ENCODE measurements at regions not wholly inside any gene's neighbourhood (a gene's known extent, or its start where the extent isn't known, plus 50 kb on each side); places are given as distances from the start of the nearest gene placed in this dataset.

DNA sequence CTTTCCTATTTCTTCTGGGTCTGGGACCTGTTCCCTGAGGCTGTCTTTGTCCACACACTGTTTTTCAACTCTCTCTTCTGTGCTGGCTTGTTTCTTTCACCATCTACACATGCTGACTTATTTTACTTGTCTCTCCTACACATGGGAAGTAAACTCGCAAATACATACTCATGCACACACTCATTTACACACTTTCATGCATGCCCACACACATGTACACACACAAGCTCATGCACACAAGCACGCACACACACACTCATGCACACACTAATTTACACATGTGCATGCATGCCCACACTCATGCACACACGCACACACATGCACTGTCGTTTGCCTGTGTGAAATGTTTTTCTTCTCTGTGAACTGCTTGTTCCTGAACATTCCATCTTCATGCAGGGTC lies 169.0 kb downstream of the IRX2 start:
- Histone ChIP-seq H3K18ac (ENCODE audit: extremely low read depth, low read length) (no peak overlapping the region), H3K4me2 (ENCODE audit: insufficient read depth in 1 of 2, low read depth in 2 of 2, low read length in 2 of 2) (no peak overlapping the region), H3K79me1 (ENCODE audit: low read depth, low read length) (no peaks in the 10 kb centered on the region), H2AFZ (ENCODE audit: low read length) (no peak overlapping the region), H3K14ac (ENCODE audit: insufficient read length) (no peak overlapping the region), H3K23me2 (ENCODE audit: low read depth, low read length) (peaks cover 17% of the 10 kb centered on the region; the same call in 1 of the 2 replicates), H2BK20ac (ENCODE audit: low read length) (no peak overlapping the region), H2BK12ac (ENCODE audit: low read depth, low read length) (no peak overlapping the region; the same call in 1 of the 2 replicates), H2BK15ac (ENCODE audit: low read length) (no peak overlapping the region), H3K27me3 (replicated peaks in 1 of 4; ENCODE audit: control insufficient read depth in 3 of 4, extremely low read depth in 1 of 4, insufficient read depth in 3 of 4, low read length in 3 of 4) (no peaks in the 10 kb centered on the region), H3K23ac (ENCODE audit: insufficient read length) (no peak overlapping the region), H4K20me1 (replicated peaks in 1 of 2; ENCODE audit: control insufficient read depth in 1 of 2, insufficient read depth in 2 of 2, low read length in 2 of 2) (peaks cover 0 to 2% of the 10 kb centered on the region in 2 experiments), H2BK5ac (ENCODE audit: low read depth, low read length) (no peak overlapping the region), H3K79me2 (ENCODE audit: control insufficient read depth in 1 of 2, insufficient read depth in 2 of 2, low read length in 2 of 2) (no peaks in the 10 kb centered on the region), H2BK120ac (replicated peaks; ENCODE audit: low read depth, low read length) (no peak overlapping the region), H4K91ac (replicated peaks; ENCODE audit: insufficient read length, low read length) (no peak overlapping the region), H3K27ac (ENCODE audit: low read depth, low read length) (no peak overlapping the region), H3K4ac (replicated peaks; ENCODE audit: insufficient read length, low read depth, low read length) (no peak overlapping the region), H3K9ac (replicated peaks in 1 of 4; ENCODE audit: extremely low read depth in 1 of 4, low read depth in 3 of 4, low read length in 3 of 4) (no peak overlapping the region), H2AK5ac (ENCODE audit: low read depth, low read length) (no peak overlapping the region), H3K36me3 (ENCODE audit: control insufficient read depth in 2 of 4, insufficient read depth in 4 of 4, low read length in 3 of 4) (no peaks in the 10 kb centered on the region), H4K8ac (ENCODE audit: extremely low read depth, insufficient read depth, low read length) (no peak overlapping the region), H3K9me3 (ENCODE audit: insufficient read depth in 2 of 2, low read depth in 1 of 2, low read length in 1 of 2) (no peaks in the 10 kb centered on the region), H3K56ac (replicated peaks; ENCODE audit: insufficient read length, low read depth, low read length) (no peak overlapping the region), H3K4me3 (ENCODE audit: extremely low read depth in 1 of 4, insufficient read depth in 2 of 4, low read depth in 3 of 4, low read length in 4 of 4) (no peak overlapping the region), H3K4me1 (replicated peaks in 1 of 4; ENCODE audit: control insufficient read depth in 3 of 4, insufficient read depth in 4 of 4, low read length in 3 of 4) (no peaks in the 10 kb centered on the region), H4K5ac (ENCODE audit: insufficient read length, low read depth, low read length) (no peak overlapping the region)
- no peak for DNase-seq (ENCODE audit: low read depth in 1 of 2, low spot score in 2 of 2)
- WGBS, 2 experiments (ENCODE audit: extremely low coverage in 1 of 2, insufficient coverage in 1 of 2, insufficient read length in 1 of 2, insufficient replicate concordance in 2 of 2, low coverage in 1 of 2, low lambda C conversion rate in 2 of 2, missing lambda C conversion rate in 1 of 2), result 83% methylated on average over 4 of the region's 4 CpGs; no CpG with 5 or more reads in 1 of the 2 experiments
- ChIA-PET CTCF (ENCODE audit: partially characterized antibody) (interaction anchor here (1.0 kb wide), 1 partner anchor 11 kb away, joined by 3 read pairs; no protein-coding TSS in a partner anchor), POLR2A (ENCODE audit: partially characterized antibody) (no interaction called here)
- FAIRE-seq, result no peak
- TF ChIP-seq, protein P1, sequence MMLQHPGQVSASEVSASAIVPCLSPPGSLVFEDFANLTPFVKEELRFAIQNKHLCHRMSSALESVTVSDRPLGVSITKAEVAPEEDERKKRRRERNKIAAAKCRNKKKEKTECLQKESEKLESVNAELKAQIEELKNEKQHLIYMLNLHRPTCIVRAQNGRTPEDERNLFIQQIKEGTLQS (IDR thresholded peaks at IDR 0.05; ENCODE audit: insufficient read depth, low read depth, low read length), result no peak
- TF ChIP-seq SIN3A (conservative IDR thresholded peaks at IDR 0.05 in 1 of 2, IDR thresholded peaks at IDR 0.05 in 1 of 2; ENCODE audit: low read depth in 1 of 2, low read length in 2 of 2), result no peak
- TF ChIP-seq, protein P2, sequence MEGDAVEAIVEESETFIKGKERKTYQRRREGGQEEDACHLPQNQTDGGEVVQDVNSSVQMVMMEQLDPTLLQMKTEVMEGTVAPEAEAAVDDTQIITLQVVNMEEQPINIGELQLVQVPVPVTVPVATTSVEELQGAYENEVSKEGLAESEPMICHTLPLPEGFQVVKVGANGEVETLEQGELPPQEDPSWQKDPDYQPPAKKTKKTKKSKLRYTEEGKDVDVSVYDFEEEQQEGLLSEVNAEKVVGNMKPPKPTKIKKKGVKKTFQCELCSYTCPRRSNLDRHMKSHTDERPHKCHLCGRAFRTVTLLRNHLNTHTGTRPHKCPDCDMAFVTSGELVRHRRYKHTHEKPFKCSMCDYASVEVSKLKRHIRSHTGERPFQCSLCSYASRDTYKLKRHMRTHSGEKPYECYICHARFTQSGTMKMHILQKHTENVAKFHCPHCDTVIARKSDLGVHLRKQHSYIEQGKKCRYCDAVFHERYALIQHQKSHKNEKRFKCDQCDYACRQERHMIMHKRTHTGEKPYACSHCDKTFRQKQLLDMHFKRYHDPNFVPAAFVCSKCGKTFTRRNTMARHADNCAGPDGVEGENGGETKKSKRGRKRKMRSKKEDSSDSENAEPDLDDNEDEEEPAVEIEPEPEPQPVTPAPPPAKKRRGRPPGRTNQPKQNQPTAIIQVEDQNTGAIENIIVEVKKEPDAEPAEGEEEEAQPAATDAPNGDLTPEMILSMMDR (IDR thresholded peaks at IDR 0.05; ENCODE audit: control extremely low read depth in 1 of 3, insufficient read depth in 1 of 3, low read depth in 1 of 3, low read length in 3 of 3), result no peak
- TF ChIP-seq SAP30 (IDR thresholded peaks at IDR 0.05; ENCODE audit: insufficient read depth, insufficient replicate concordance, low read length), result no peak
- no peak for TF ChIP-seq CREB1 (IDR thresholded peaks at IDR 0.05)
- no peak for TF ChIP-seq BRCA1 (IDR thresholded peaks at IDR 0.05; ENCODE audit: low read depth, low read length)
- no peak for TF ChIP-seq NRF1 (IDR thresholded peaks at IDR 0.05; ENCODE audit: low read depth, low read length)
- no peak for TF ChIP-seq POLR2AphosphoS5 (IDR thresholded peaks at IDR 0.05; ENCODE audit: low read depth, low read length)
- TF ChIP-seq NANOG (IDR thresholded peaks at IDR 0.05; ENCODE audit: insufficient read depth, low read depth, low read length, poor library complexity, severe bottlenecking), result no peak
- TF ChIP-seq SRF (IDR thresholded peaks at IDR 0.05; ENCODE audit: low read depth, low read length), result no peak
- no peak for TF ChIP-seq SIRT6 (IDR thresholded peaks at IDR 0.05; ENCODE audit: low read length)

All from H1 (cell line).